SK-N-SH treated with all-trans-retinoic acid at 6 μM for 48 hours (cell line): ENCODE measurements at regions not wholly inside any gene's neighbourhood (a gene's known extent, or its start where the extent isn't known, plus 50 kb on each side); places are given as distances from the start of the nearest gene placed in this dataset.

Source experiments
- ATAC-seq: fragments of 200-7000 bp; cut with Tn5 transposase; 3 replicates; pipeline ENCODE4 v1.9.1; 2020; ENCODE audit warnings: mild to moderate bottlenecking, moderate library complexity
- CREB5 ChIP-seq: fragments of 250-450 bp; sonication (Bioruptor Pico); IDR thresholded peaks from 2 replicates; pipeline ENCODE4 v1.5.1; 2020; ENCODE audit warnings: low read depth, mild to moderate bottlenecking, moderate library complexity
- GLIS3 ChIP-seq: fragments of 250-450 bp; sonication (Bioruptor Pico); IDR thresholded peaks from 2 replicates; pipeline ENCODE4 v1.5.0; 2020; ENCODE audit warnings: mild to moderate bottlenecking, moderate library complexity
- OSR1 ChIP-seq: fragments of 250-450 bp; sonication (Bioruptor Pico); IDR thresholded peaks from 2 replicates; pipeline ENCODE4 v1.8.0; 2022; ENCODE audit warnings: moderate library complexity, mild to moderate bottlenecking, inconsistent platforms
- POU6F1 ChIP-seq: fragments of 250-450 bp; sonication (Bioruptor Pico); IDR thresholded peaks from 2 replicates; pipeline ENCODE4 v1.8.0; 2021; ENCODE audit warnings: low read depth, mild to moderate bottlenecking, moderate library complexity, borderline replicate concordance
- SNAI2 ChIP-seq: fragments of 250-450 bp; sonication (Bioruptor Pico); IDR thresholded peaks from 2 replicates; pipeline ENCODE4 v1.5.0; 2020; ENCODE audit warnings: mild to moderate bottlenecking, moderate library complexity
- TCF4 ChIP-seq: fragments of 250-450 bp; sonication (Bioruptor Pico); IDR thresholded peaks from 2 replicates; pipeline ENCODE4 v1.8.0; 2021; ENCODE audit warnings: mild to moderate bottlenecking, moderate library complexity, borderline replicate concordance
- TOX ChIP-seq: fragments of 250-450 bp; sonication (Bioruptor Pico); IDR thresholded peaks from 2 replicates; pipeline ENCODE4 v1.8.0; 2021; ENCODE audit warnings: mild to moderate bottlenecking, moderate library complexity, borderline replicate concordance
- ZFP3 ChIP-seq: fragments of 250-450 bp; sonication (Bioruptor Pico); IDR thresholded peaks from 2 replicates; pipeline ENCODE4 v1.5.0; 2020; ENCODE audit warnings: mild to moderate bottlenecking, moderate library complexity
- ZNF8 ChIP-seq: fragments of 450-650 bp; formaldehyde crosslinking; IDR thresholded peaks from 2 replicates; pipeline ENCODE4 v1.5.0; 2020; ENCODE audit warnings: mild to moderate bottlenecking, moderate library complexity

- no peak for ATAC-seq
- TF ChIP-seq GLIS3 (CRISPR knock-in tag) (no peak), CREB5 (no peak), TCF4 (CRISPR knock-in tag) (no peak), OSR1 (no peak), TOX (CRISPR knock-in tag) (no peak), SNAI2 (CRISPR knock-in tag) (no peak), ZFP3 (CRISPR knock-in tag) (no peak), ZNF8 (no peak), POU6F1 (CRISPR knock-in tag) (no peak)
- TF ChIP-seq, all 23 proteins: peak for 0
Observed at GRCh38 chr2:223652122-223652521, 50.0 kb upstream of the SCG2 start.
